ENCODE measurements at regions not wholly inside any gene's neighbourhood (a gene's known extent, or its start where the extent isn't known, plus 50 kb on each side); places are given as distances from the start of the nearest gene placed in this dataset.

GRCh38 chr5:124663101-124663506 is 83.3 kb downstream of the ZNF608 start:
- no peak for DNase-seq

- no peak for DNase-seq
Measured at GRCh38 chr5:124662181-124662781, 84.2 kb downstream of the ZNF608 start.

GRCh38 chr5:124661317-124662141 is 84.9 kb downstream of the ZNF608 start:
- DNase-seq: no peak

GRCh38 chr5:124660229-124661093 is 86.0 kb downstream of the ZNF608 start:
- no peak for DNase-seq

DNA sequence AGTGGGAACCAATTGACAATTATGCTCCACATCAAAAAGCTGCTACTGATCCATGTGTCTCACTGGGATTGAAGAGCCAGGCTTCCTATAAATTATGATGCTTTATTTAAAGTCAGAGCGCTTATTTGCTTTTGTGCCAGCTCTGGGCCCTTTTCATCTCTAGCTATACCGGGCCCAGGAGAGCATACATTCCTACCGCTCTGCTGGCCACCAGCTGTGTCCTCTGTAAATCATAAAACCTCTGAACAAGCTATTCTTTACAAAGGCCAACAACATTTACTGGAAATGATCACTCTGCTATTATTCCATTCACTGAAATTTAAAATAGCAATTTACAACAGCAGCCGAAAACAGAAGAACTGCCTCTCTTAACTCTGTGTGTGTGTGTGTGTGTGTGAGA is 86.6 kb downstream of the ZNF608 start:
- no peak for DNase-seq

- peak; percentile 71 for DNase-seq
Measured at GRCh38 chr5:124658867-124659557, 87.4 kb downstream of the ZNF608 start.

DNA sequence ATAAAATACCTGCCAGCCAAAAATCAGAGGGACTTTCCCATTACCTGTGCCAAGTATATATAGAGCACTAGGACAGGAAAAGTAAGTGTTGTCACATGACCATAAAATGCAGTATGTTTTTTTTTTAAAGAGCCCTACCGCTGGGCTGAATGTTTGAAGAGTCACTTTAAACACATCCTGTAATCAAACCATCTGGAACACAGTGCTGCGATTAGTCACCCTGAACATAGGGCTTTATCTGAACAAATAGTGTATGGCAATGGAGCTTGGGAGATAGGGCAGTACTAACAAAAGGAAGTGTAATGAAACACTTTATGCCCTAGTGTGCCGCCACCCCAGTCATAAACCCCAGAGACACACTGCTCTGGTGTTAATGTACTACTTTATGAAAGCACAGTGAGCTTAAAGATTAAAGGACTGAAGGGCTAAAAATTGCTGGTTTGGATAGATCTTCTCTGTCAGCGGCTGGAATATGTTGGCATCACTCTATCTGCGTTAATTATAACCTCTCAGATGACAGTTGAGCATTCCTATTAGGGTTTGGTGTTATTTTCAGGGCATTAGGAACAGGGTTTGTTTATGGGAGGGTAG is 90.4 kb downstream of the ZNF608 start:
- DNase-seq: peak; percentile 85

DNA sequence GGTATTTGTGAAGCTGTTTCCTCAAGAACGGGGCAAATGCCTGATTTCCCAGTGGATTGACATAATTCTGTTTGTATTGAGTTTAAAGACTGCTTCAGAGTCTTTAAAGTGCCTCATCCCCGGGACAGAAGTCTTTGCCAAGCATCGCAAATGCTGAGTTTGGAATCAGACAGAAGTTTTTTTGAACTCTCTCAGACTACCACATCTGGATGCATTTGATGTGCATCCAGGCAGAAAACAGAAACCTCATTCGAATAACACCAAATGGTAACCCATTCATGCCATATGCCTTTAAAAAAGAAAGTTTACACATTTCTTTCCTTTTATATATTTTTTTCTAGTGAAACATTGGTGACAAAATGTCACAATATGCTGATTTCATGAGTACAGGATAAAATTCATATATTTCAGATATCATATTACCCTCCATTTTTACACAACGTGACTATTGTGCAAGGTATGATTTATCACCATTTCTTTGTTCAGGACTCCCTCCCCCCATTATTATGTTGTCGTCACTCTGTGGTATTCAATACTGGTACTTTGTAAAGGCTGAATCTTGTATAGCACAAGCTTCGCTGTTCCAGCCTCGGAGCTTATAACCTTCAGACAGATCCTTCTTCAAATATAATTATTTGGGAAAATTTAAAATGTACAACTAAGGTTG is 91.1 kb downstream of the ZNF608 start:
- no peak for DNase-seq

- DNase-seq: no peak
Measured at GRCh38 chr5:124654418-124654817, 92.0 kb downstream of the ZNF608 start.

DNA sequence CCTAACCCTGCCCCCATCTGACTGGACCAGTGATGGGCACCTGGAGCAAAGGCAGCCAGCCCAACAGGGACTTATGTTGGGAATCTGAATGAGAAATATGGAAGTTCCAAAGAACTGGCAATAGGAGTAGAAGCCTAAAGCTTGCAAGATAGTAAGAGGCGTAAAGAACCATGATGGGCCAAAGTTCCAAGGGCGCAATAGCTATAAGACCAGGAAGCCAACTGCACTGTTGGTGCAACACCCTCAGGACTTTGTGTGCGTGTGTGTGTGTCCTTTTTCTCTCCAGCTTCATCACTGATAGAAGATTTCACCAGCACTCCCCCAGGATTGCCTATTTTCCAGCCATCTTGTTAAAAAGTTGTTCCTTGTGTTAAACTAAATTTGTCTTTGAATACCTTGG is 92.8 kb downstream of the ZNF608 start:
- no peak for DNase-seq

DNA sequence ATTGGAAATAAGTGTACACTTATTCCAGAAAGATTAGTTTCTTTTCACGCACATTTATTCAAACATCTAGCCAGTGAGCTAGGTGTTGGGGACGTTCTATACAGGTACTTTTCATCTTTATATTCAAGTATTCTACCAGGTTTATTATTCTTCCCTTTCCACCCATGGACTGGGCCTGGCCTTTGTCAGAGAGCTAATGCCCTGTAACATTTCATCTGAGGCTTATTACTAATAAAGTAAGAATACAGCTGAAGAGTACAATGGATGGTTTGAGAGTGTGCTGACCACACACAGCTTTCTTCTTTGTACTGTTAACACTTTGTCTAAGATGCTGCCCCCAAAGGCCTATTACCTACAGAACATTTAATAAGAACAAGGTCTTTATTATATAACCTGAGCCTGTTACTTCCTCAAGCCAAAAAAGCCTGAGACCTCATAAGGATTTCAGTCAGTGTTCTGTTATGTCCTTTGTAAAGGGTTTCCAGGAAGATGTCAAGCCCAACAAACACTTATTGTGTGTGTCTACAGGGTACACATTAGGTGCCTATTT is 93.5 kb downstream of the ZNF608 start:
- no peak for DNase-seq

GRCh38 chr5:124652514-124652819 is 94.0 kb downstream of the ZNF608 start:
- no peak for DNase-seq

GRCh38 chr5:124651663-124652513 is 94.6 kb downstream of the ZNF608 start:
- DNase-seq: peak; percentile 85

GRCh38 chr5:124650951-124651662 is 95.3 kb downstream of the ZNF608 start:
- no peak for DNase-seq

DNA sequence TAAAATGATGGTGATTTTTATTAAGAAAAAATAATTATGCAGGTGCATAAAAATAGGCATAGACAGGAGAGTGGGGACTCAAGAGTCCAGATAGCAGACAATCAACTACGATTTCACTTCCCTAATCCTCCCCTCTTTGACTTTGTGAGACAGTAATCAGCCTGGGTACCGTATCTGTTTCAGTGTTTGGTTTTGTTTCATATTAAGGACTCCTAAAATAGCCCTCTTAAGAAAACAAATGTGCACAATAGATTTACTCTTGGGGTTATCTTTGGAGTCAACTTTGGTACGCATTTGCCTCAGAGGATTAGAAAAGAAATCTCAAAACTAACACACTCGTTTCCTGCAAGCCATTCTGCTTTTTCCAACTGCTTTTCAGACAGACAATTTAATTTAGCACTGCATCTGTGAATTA is 96.3 kb downstream of the ZNF608 start:
- no peak for DNase-seq

GRCh38 chr5:124649491-124650146 is 96.8 kb downstream of the ZNF608 start:
- peak; percentile 92 for DNase-seq

- no peak for DNase-seq
Measured at GRCh38 chr5:124648902-124649467, 97.5 kb downstream of the ZNF608 start.

GRCh38 chr5:124647352-124647751 is 99.1 kb downstream of the ZNF608 start:
- DNase-seq: no peak

DNA sequence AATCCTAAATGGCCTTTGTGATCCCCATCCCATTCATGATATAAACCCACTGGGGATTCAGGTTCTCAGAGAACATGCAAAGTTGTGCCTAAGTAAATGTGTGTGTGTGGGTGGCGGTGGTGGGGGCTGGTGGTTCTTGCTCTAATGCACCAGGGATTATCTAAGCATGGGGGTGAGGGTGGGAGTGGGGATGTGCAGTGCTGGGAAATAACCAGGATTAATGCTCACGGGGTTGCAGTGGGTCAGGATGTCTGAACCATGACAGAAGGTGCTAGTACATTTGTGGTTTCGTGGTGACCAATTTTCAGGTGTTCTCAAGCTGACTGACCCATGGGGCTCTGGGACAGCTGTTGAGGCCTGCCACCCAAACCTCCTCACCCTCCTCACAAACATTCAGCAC is 101.0 kb downstream of the ZNF608 start:
- DNase-seq: no peak
